ENCODE measurements at regions not wholly inside any gene's neighbourhood (a gene's known extent, or its start where the extent isn't known, plus 50 kb on each side); places are given as distances from the start of the nearest gene placed in this dataset.

DNA sequence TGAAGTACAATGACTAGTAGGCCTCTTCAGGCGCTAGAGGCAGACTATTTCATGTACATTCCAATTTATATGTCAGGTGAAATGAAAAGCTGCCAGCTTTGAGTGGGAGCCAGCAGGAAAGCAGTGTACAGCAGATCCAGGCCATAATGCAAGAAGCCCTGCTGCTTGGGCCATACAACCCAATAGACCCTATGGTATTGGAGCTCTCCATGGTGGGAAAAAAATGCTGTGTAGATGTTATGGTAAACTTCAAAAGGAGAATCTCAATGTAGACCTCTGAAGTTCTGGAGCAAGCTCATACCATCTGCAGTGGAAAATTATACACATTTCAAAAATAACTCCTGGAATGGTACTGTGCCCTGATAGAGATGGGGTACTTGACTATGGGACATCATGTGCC lies 71.5 kb upstream of the CD82 start:
- TF ChIP-seq, protein P1, sequence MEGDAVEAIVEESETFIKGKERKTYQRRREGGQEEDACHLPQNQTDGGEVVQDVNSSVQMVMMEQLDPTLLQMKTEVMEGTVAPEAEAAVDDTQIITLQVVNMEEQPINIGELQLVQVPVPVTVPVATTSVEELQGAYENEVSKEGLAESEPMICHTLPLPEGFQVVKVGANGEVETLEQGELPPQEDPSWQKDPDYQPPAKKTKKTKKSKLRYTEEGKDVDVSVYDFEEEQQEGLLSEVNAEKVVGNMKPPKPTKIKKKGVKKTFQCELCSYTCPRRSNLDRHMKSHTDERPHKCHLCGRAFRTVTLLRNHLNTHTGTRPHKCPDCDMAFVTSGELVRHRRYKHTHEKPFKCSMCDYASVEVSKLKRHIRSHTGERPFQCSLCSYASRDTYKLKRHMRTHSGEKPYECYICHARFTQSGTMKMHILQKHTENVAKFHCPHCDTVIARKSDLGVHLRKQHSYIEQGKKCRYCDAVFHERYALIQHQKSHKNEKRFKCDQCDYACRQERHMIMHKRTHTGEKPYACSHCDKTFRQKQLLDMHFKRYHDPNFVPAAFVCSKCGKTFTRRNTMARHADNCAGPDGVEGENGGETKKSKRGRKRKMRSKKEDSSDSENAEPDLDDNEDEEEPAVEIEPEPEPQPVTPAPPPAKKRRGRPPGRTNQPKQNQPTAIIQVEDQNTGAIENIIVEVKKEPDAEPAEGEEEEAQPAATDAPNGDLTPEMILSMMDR (optimal IDR thresholded peaks at IDR 0.05 in 1 of 3, IDR thresholded peaks at IDR 0.05 in 1 of 3, conservative IDR thresholded peaks at IDR 0.05 in 1 of 3; ENCODE audit: extremely low read depth in 1 of 3, insufficient read depth in 2 of 3, low read length in 3 of 3): no peak
- TF ChIP-seq EZH2 (IDR thresholded peaks at IDR 0.05; ENCODE audit: low read length): no peak
- peaks cover 9% of the 10 kb centered on the region for H3K27me3 ChIP-seq (ENCODE audit: control insufficient read depth, extremely low read depth, insufficient read depth, low read length)
- no peak overlapping the region for H3K4me2 ChIP-seq (ENCODE audit: control insufficient read depth, extremely low read depth, insufficient read depth, low read depth, low read length)
- no peaks in the 10 kb centered on the region for H3K4me1 ChIP-seq (ENCODE audit: control insufficient read depth, extremely low read depth, insufficient read depth, low read length)
- DNase-seq (ENCODE audit: low read depth, low spot score) (no peak), FAIRE-seq (no peak)
- H3K27ac ChIP-seq (ENCODE audit: control insufficient read depth, insufficient read depth, low read length): no peak overlapping the region
- dilution Hi-C loops (cut with MboI; ENCODE audit: extremely low pct_ligation_motif_present, low sequenced_read_pairs): no loop called here
- no peaks in the 10 kb centered on the region for H3K79me2 ChIP-seq (ENCODE audit: control insufficient read depth, insufficient read depth, low read length)
- no peak overlapping the region for H3K4me3 ChIP-seq (ENCODE audit: control insufficient read depth in 2 of 3, extremely low read depth in 1 of 3, insufficient read depth in 2 of 3, low read depth in 1 of 3, low read length in 3 of 3)
- no peak overlapping the region for H3K9ac ChIP-seq (ENCODE audit: control insufficient read depth, extremely low read depth, insufficient read depth, low read length)
- no peaks in the 10 kb centered on the region for H3K9me1 ChIP-seq (ENCODE audit: control insufficient read depth, extremely low read depth, insufficient read depth, low read length)
- H2AFZ ChIP-seq (ENCODE audit: control insufficient read depth, low read length): no peak overlapping the region
- no peaks in the 10 kb centered on the region for H3K36me3 ChIP-seq (ENCODE audit: control insufficient read depth in 2 of 2, extremely low read depth in 1 of 2, insufficient read depth in 2 of 2, low read length in 2 of 2)
- H3K9me3 ChIP-seq (ENCODE audit: control insufficient read depth, low read depth, low read length): no peaks in the 10 kb centered on the region
- H4K20me1 ChIP-seq (ENCODE audit: control insufficient read depth, extremely low read depth, insufficient read depth, low read length): no peaks in the 10 kb centered on the region

DNA sequence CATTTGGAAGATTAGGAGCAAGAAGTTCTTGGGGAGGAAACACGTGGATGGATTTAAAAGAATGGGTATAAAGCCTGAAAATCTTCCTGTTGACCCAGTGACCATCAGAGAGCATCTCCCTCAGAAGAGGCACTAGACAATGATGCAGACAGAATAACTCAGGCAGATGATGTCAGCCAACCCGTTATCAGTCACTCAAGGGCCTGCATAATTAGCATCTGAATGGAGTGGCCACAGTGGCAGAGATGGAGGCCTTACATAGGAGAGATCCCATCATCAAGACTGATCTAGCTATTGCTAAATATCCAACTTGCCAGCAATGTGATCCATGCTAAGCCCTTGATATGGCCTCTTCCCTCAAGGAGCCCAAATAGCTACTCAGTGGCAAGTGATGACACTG lies 70.7 kb upstream of the CD82 start:
- H3K27me3 ChIP-seq (ENCODE audit: control insufficient read depth, extremely low read depth, insufficient read depth, low read length): peaks cover 9% of the 10 kb centered on the region
- H3K4me3 ChIP-seq (ENCODE audit: control insufficient read depth in 2 of 3, extremely low read depth in 1 of 3, insufficient read depth in 2 of 3, low read depth in 1 of 3, low read length in 3 of 3): no peak overlapping the region
- H3K27ac ChIP-seq (ENCODE audit: control insufficient read depth, insufficient read depth, low read length): no peak overlapping the region
- TF ChIP-seq, protein P1 (optimal IDR thresholded peaks at IDR 0.05 in 1 of 3, IDR thresholded peaks at IDR 0.05 in 1 of 3, conservative IDR thresholded peaks at IDR 0.05 in 1 of 3; ENCODE audit: extremely low read depth in 1 of 3, insufficient read depth in 2 of 3, low read length in 3 of 3): no peak
- TF ChIP-seq EZH2 (IDR thresholded peaks at IDR 0.05; ENCODE audit: low read length): no peak
- no peak for FAIRE-seq
- dilution Hi-C loops (cut with MboI; ENCODE audit: extremely low pct_ligation_motif_present, low sequenced_read_pairs): no loop called here
- no peaks in the 10 kb centered on the region for H3K9me3 ChIP-seq (ENCODE audit: control insufficient read depth, low read depth, low read length)
- H2AFZ ChIP-seq (ENCODE audit: control insufficient read depth, low read length): no peak overlapping the region
- no peaks in the 10 kb centered on the region for H3K36me3 ChIP-seq (ENCODE audit: control insufficient read depth in 2 of 2, extremely low read depth in 1 of 2, insufficient read depth in 2 of 2, low read length in 2 of 2)
- no peaks in the 10 kb centered on the region for H3K79me2 ChIP-seq (ENCODE audit: control insufficient read depth, insufficient read depth, low read length)
- DNase-seq (ENCODE audit: low read depth, low spot score): no peak
- no peak overlapping the region for H3K4me2 ChIP-seq (ENCODE audit: control insufficient read depth, extremely low read depth, insufficient read depth, low read depth, low read length)
- H3K4me1 ChIP-seq (ENCODE audit: control insufficient read depth, extremely low read depth, insufficient read depth, low read length): no peaks in the 10 kb centered on the region
- no peak overlapping the region for H3K9ac ChIP-seq (ENCODE audit: control insufficient read depth, extremely low read depth, insufficient read depth, low read length)
- H4K20me1 ChIP-seq (ENCODE audit: control insufficient read depth, extremely low read depth, insufficient read depth, low read length): no peaks in the 10 kb centered on the region
- no peaks in the 10 kb centered on the region for H3K9me1 ChIP-seq (ENCODE audit: control insufficient read depth, extremely low read depth, insufficient read depth, low read length)
